CD14-positive monocyte (primary cell): ENCODE measurements at regions not wholly inside any gene's neighbourhood (a gene's known extent, or its start where the extent isn't known, plus 50 kb on each side); places are given as distances from the start of the nearest gene placed in this dataset.

Experiments
- DNase-seq, 3 donors: peaks; one replicate each; pipeline ENCODE4 v3.0.0-alpha.2; 2011 to 2022
- H2AFZ ChIP-seq: 2 replicates; pipeline ENCODE4 v1.6.0; 2012; ENCODE audit warnings: mild to moderate bottlenecking, low read depth, low read length, inconsistent platforms; ENCODE audit not compliant: insufficient read depth, poor library complexity, severe bottlenecking
- H3K27ac ChIP-seq, 2 donors: 1 replicate in 1 of 2; 2 replicates in 1 of 2; pipeline ENCODE4 v1.5.1; 2012 to 2013; ENCODE audit warnings: low read length in 2 of 2, control low read depth in 1 of 2, inconsistent platforms in 1 of 2, low read depth in 1 of 2, mild to moderate bottlenecking in 1 of 2
- H3K27me3 ChIP-seq, 2 donors: one replicate each; pipeline versions ENCODE4 v1.6.0 to v1.6.1; 2011 to 2013; ENCODE audit warnings: low read length in 2 of 2; ENCODE audit not compliant: control insufficient read depth in 2 of 2, insufficient read depth in 2 of 2
- H3K36me3 ChIP-seq, 2 donors: replicated peaks in 1 of 2; 1 replicate in 1 of 2; 2 replicates in 1 of 2; pipeline versions ENCODE4 v1.5.1 to v1.6.1; 2012 to 2013; ENCODE audit warnings: low read length in 2 of 2, control low read depth in 1 of 2, inconsistent platforms in 1 of 2, mild to moderate bottlenecking in 1 of 2; ENCODE audit not compliant: insufficient read depth in 2 of 2, control insufficient read depth in 1 of 2
- H3K4me1 ChIP-seq, 2 donors: 1 replicate in 1 of 2; 2 replicates in 1 of 2; pipeline versions ENCODE4 v1.5.1 to v1.6.1; 2012 to 2013; ENCODE audit warnings: low read length in 2 of 2, control low read depth in 1 of 2, inconsistent platforms in 1 of 2, mild to moderate bottlenecking in 1 of 2, moderate library complexity in 1 of 2; ENCODE audit not compliant: insufficient read depth in 2 of 2, control insufficient read depth in 1 of 2
- H3K4me2 ChIP-seq: replicated peaks from 2 replicates; pipeline ENCODE3; 2012; ENCODE audit warnings: low read length, moderate library complexity, mild to moderate bottlenecking; ENCODE audit not compliant: poor library complexity, severe bottlenecking; ENCODE audit errors: extremely low read depth
- H3K4me3 ChIP-seq, 3 experiments: fragments of 200-600 bp in 1 of 3; sonication (generic) in 1 of 3; replicated peaks in 1 of 3; 1 replicate in 2 of 3; 2 replicates in 1 of 3; pipeline ENCODE4 v1.5.1; 2011 to 2013; ENCODE audit warnings: low read length in 3 of 3, mild to moderate bottlenecking in 3 of 3, control low read depth in 2 of 3, low read depth in 2 of 3, inconsistent platforms in 1 of 3, moderate library complexity in 1 of 3
- H3K79me2 ChIP-seq: 2 replicates; pipeline ENCODE4 v1.6.0; 2012; ENCODE audit warnings: mild to moderate bottlenecking, control low read depth, inconsistent platforms, low read length, moderate library complexity; ENCODE audit not compliant: insufficient read depth
- H3K9ac ChIP-seq: 2 replicates; pipeline ENCODE4 v1.6.0; 2017; ENCODE audit warnings: low read length, mild to moderate bottlenecking; ENCODE audit not compliant: insufficient read depth, poor library complexity, severe bottlenecking
- H3K9me3 ChIP-seq, 2 donors: replicated peaks in 1 of 2; 1 replicate in 1 of 2; 2 replicates in 1 of 2; pipeline versions ENCODE4 v1.5.1 to v1.6.1; 2012 to 2013; ENCODE audit warnings: low read length in 2 of 2, control low read depth in 1 of 2; ENCODE audit not compliant: control insufficient read depth in 1 of 2, insufficient read depth in 1 of 2
- H4K20me1 ChIP-seq: 2 replicates; pipeline ENCODE4 v1.6.0; 2012; ENCODE audit warnings: mild to moderate bottlenecking, low read length, control low read depth, moderate library complexity; ENCODE audit not compliant: insufficient read depth
- H3K27ac Mint-ChIP-seq, 7 donors: one replicate each; pipeline ENCODE4 v1.8.0; 2020; ENCODE audit warnings: mild to moderate bottlenecking in 7 of 7, mixed read lengths in 7 of 7, moderate library complexity in 6 of 7, inconsistent platforms in 2 of 7
- H3K27me3 Mint-ChIP-seq, 3 donors: one replicate each; pipeline ENCODE4 v1.8.0; 2021 to 2022; ENCODE audit warnings: low read depth in 3 of 3, mild to moderate bottlenecking in 3 of 3, mixed read lengths in 3 of 3, moderate library complexity in 3 of 3, inconsistent platforms in 1 of 3
- H3K36me3 Mint-ChIP-seq, 2 donors: one replicate each; pipeline ENCODE4 v1.8.0; 2020; ENCODE audit warnings: mixed read lengths in 2 of 2, inconsistent platforms in 1 of 2, mild to moderate bottlenecking in 1 of 2
- H3K4me1 Mint-ChIP-seq: one replicate; pipeline ENCODE4 v1.8.0; 2020; ENCODE audit warnings: mild to moderate bottlenecking, mixed read lengths
- H3K4me3 Mint-ChIP-seq, 2 donors: one replicate each; pipeline ENCODE4 v1.8.0; 2020; ENCODE audit warnings: mild to moderate bottlenecking in 2 of 2, mixed read lengths in 2 of 2, moderate library complexity in 1 of 2
- H3K9me3 Mint-ChIP-seq, 7 donors: one replicate each; pipeline ENCODE4 v1.8.0; 2020 to 2022; ENCODE audit warnings: mixed read lengths in 7 of 7, mild to moderate bottlenecking in 6 of 7, moderate library complexity in 6 of 7, inconsistent platforms in 2 of 7
- WGBS: methylation state at CpG from one replicate; pipeline ENCODE4 v1.1.5; 2013; ENCODE audit warnings: missing lambda C conversion rate; ENCODE audit not compliant: insufficient coverage; 5-methylcytosine and 5-hydroxymethylcytosine counted together
- intact Hi-C, 2 donors: fragments of 100-400 bp; cut with micrococcal nuclease; formaldehyde crosslinking; loops; one replicate each; pipeline versions ENCODE4 v1.15.0 to v1.15.1; 2023
- TF ChIP-seq, protein P1 (sequence below): fragments of 200-600 bp; IDR thresholded peaks from one replicate; pipeline ENCODE4 v1.8.0; 2022; ENCODE audit warnings: antibody characterized with exemption, mild to moderate bottlenecking

DNA sequence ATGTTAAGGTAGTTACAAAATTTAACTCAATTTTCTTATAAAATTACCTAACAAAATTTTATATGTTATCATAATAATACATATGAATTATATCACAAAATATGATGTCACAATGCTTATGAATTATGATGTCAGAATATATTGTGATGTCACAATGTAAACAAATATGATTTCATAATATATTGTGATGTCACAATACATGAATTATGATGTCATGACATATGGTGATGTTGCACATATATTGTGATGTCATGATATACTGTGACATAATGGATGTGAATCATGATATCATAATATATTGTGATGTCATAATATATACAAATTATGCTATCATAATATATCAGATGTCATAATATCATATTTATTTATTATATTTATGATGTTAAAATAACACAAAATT is 1879.9 kb downstream of the TP53TG3F start:
- Histone ChIP-seq H3K27me3 (no peaks in the 10 kb centered on the region), H3K27ac (no peak overlapping the region), H2AFZ (no peak overlapping the region), H3K79me2 (no peaks in the 10 kb centered on the region), H3K4me1 (no peaks in the 10 kb centered on the region), H3K9me3 (peaks cover 32 to 36% of the 10 kb centered on the region in 2 donors), H3K4me2 (no peak overlapping the region), H3K9ac (no peak overlapping the region), H4K20me1 (no peaks in the 10 kb centered on the region), H3K4me3 (no peak overlapping the region), H3K36me3 (no peaks in the 10 kb centered on the region)
- intact Hi-C loops = no loop called here
- TF ChIP-seq, protein P1, sequence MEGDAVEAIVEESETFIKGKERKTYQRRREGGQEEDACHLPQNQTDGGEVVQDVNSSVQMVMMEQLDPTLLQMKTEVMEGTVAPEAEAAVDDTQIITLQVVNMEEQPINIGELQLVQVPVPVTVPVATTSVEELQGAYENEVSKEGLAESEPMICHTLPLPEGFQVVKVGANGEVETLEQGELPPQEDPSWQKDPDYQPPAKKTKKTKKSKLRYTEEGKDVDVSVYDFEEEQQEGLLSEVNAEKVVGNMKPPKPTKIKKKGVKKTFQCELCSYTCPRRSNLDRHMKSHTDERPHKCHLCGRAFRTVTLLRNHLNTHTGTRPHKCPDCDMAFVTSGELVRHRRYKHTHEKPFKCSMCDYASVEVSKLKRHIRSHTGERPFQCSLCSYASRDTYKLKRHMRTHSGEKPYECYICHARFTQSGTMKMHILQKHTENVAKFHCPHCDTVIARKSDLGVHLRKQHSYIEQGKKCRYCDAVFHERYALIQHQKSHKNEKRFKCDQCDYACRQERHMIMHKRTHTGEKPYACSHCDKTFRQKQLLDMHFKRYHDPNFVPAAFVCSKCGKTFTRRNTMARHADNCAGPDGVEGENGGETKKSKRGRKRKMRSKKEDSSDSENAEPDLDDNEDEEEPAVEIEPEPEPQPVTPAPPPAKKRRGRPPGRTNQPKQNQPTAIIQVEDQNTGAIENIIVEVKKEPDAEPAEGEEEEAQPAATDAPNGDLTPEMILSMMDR = no peak
- Mint-ChIP-seq H3K36me3 (no peaks in the 10 kb centered on the region), H3K4me1 (no peaks in the 10 kb centered on the region), H3K4me3 (no peak overlapping the region), H3K9me3 (peaks cover 0 to 25% (median 7%) of the 10 kb centered on the region in 7 donors), H3K27ac (no peak overlapping the region), H3K27me3 (no peaks in the 10 kb centered on the region)
- DNase-seq = no peak

DNA sequence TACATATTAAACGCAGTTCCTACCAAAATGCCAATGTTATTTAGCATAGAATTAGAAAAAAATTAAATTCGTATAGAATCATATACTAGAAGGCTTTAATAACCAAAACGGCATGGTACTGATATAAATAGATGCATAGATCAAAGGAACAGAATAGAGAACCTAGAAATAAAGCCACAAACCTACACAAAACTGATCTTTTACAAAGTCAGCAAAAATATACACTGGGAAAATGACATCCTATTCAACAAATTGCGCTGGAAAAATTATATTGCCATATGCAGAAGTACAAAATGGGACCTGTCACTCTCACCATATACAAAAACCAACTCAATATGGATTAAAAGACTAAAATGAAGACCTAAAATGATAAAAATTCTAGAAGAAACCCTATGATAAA is 1882.6 kb downstream of the TP53TG3F start:
- TF ChIP-seq, protein P1 = no peak
- Histone ChIP-seq H4K20me1 (no peaks in the 10 kb centered on the region), H3K4me2 (no peak overlapping the region), H3K79me2 (no peaks in the 10 kb centered on the region), H3K9me3 (peaks cover 25 to 36% of the 10 kb centered on the region in 2 donors), H2AFZ (no peak overlapping the region), H3K4me1 (no peaks in the 10 kb centered on the region), H3K27me3 (no peaks in the 10 kb centered on the region), H3K36me3 (no peaks in the 10 kb centered on the region), H3K9ac (no peak overlapping the region), H3K4me3 (no peak overlapping the region), H3K27ac (no peak overlapping the region)
- intact Hi-C loops = no loop called here
- no peaks in the 10 kb centered on the region for H3K36me3 Mint-ChIP-seq
- no peaks in the 10 kb centered on the region for H3K4me1 Mint-ChIP-seq
- H3K9me3 Mint-ChIP-seq = peaks cover 5 to 26% (median 7%) of the 10 kb centered on the region in 7 donors
- WGBS = no CpG with 5 or more reads among the region's 4 CpGs
- no peak overlapping the region for H3K27ac Mint-ChIP-seq
- no peak for DNase-seq
- no peaks in the 10 kb centered on the region for H3K27me3 Mint-ChIP-seq
- no peak overlapping the region for H3K4me3 Mint-ChIP-seq
